Endothelial cell of umbilical vein (primary cell): ENCODE measurements at regions not wholly inside any gene's neighbourhood (a gene's known extent, or its start where the extent isn't known, plus 50 kb on each side); places are given as distances from the start of the nearest gene placed in this dataset.

ENCODE experiments used
- BruUV-seq: library from RNA; stranded (reverse); fragments of 400-500 nt; replicated peaks from 2 replicates; lab custom pipeline; 2021; lab: Mats Ljungman, UMichigan
- CTCF ChIA-PET: fragments of 300-600, 350-600 bp; sonication (Branson Sonifier 250); formaldehyde crosslinking; loops from one replicate; lab custom pipeline; 2021; ENCODE audit warnings: antibody characterized with exemption, inconsistent platforms; lab: Charles Lee
- POLR2A ChIA-PET: fragments of 300-600, 350-600 bp; sonication (Branson Sonifier 250); formaldehyde crosslinking; loops from one replicate; lab custom pipeline; 2021; ENCODE audit warnings: antibody characterized with exemption, inconsistent platforms; lab: Charles Lee
- DNase-seq: peaks from one replicate; pipeline ENCODE4 v3.0.0-alpha.2; 2011; ENCODE audit warnings: low read depth, low spot score
- FAIRE-seq: peaks from 2 replicates; lab custom pipeline; 2011; peaks lifted over from hg19 to GRCh38; lab: Jason Lieb, UNC
- H2AFZ ChIP-seq: 2 replicates; pipeline ENCODE4 v1.6.0; 2012; ENCODE audit warnings: low read depth, low read length, control low read depth, inconsistent platforms
- H3K27ac ChIP-seq: 2 replicates; pipeline ENCODE4 v1.5.1; 2011; ENCODE audit warnings: low read depth, mild to moderate bottlenecking, control low read depth, low read length, moderate library complexity; ENCODE audit not compliant: insufficient read depth
- H3K27me3 ChIP-seq, 2 experiments: 2 replicates each; pipeline versions ENCODE4 v1.6.0 to v1.6.1; 2011; ENCODE audit warnings: low read length in 2 of 2, mixed read lengths in 1 of 2; ENCODE audit not compliant: control insufficient read depth in 2 of 2, insufficient read depth in 2 of 2
- H3K36me3 ChIP-seq, 2 experiments: 2 replicates in 1 of 2; 3 replicates in 1 of 2; pipeline ENCODE4 v1.5.1; 2011; ENCODE audit warnings: low read length in 2 of 2, mild to moderate bottlenecking in 1 of 2, moderate library complexity in 1 of 2; ENCODE audit not compliant: control insufficient read depth in 2 of 2, insufficient read depth in 2 of 2; ENCODE audit errors: extremely low read depth in 1 of 2
- H3K4me1 ChIP-seq: 3 replicates; pipeline ENCODE4 v1.5.1; 2011; ENCODE audit warnings: mild to moderate bottlenecking, low read length; ENCODE audit not compliant: control insufficient read depth, insufficient read depth; ENCODE audit errors: extremely low read depth
- H3K4me2 ChIP-seq: 2 replicates; pipeline ENCODE4 v1.6.1; 2011; ENCODE audit warnings: low read length, control low read depth, mixed read lengths; ENCODE audit not compliant: insufficient read depth
- H3K4me3 ChIP-seq, 3 experiments: fragments of 200-600 bp in 1 of 3; sonication (generic), shearing (Covaris generic) in 1 of 3; replicated peaks in 1 of 3; 2 replicates each; pipeline ENCODE4 v1.5.1; 2011 to 2016; ENCODE audit warnings: control low read depth in 3 of 3, low read length in 3 of 3, mild to moderate bottlenecking in 2 of 3, inconsistent platforms in 1 of 3, low read depth in 1 of 3, moderate library complexity in 1 of 3; ENCODE audit not compliant: insufficient read depth in 1 of 3
- H3K79me2 ChIP-seq: 2 replicates; pipeline ENCODE4 v1.6.0; 2012; ENCODE audit warnings: low read length, inconsistent platforms; ENCODE audit not compliant: control insufficient read depth, insufficient read depth
- H3K9ac ChIP-seq: replicated peaks from 2 replicates; pipeline ENCODE3; 2011; ENCODE audit warnings: low read length, control low read depth; ENCODE audit not compliant: insufficient read depth; ENCODE audit errors: extremely low read depth
- H3K9me1 ChIP-seq: replicated peaks from 3 replicates; pipeline ENCODE4 v1.6.0; 2011; ENCODE audit warnings: mild to moderate bottlenecking, low read length; ENCODE audit not compliant: control insufficient read depth, insufficient read depth; ENCODE audit errors: extremely low read depth
- H3K9me3 ChIP-seq: replicated peaks from 2 replicates; pipeline ENCODE4 v1.5.1; 2012; ENCODE audit warnings: low read length, inconsistent platforms; ENCODE audit not compliant: control insufficient read depth, insufficient read depth
- H4K20me1 ChIP-seq: replicated peaks from 2 replicates; pipeline ENCODE3; 2011; ENCODE audit warnings: mild to moderate bottlenecking, low read length; ENCODE audit not compliant: control insufficient read depth, insufficient read depth; ENCODE audit errors: extremely low read depth
- CTCF ChIP-seq, 2 donors: IDR thresholded peaks; 1 replicate in 1 of 2; 2 replicates in 1 of 2; pipeline ENCODE4 v1.5.1; 2011; ENCODE audit warnings: low read length in 2 of 2, mild to moderate bottlenecking in 2 of 2, moderate library complexity in 2 of 2, control low read depth in 1 of 2, inconsistent platforms in 1 of 2, low read depth in 1 of 2; ENCODE audit not compliant: insufficient read depth in 1 of 2; ENCODE audit errors: extremely low read depth in 1 of 2
- FOS ChIP-seq: IDR thresholded peaks from 2 replicates; pipeline ENCODE4 v1.6.1; 2011; ENCODE audit warnings: mild to moderate bottlenecking, low read length, moderate library complexity, borderline replicate concordance; ENCODE audit not compliant: insufficient read depth
- GATA2 ChIP-seq: IDR thresholded peaks from 2 replicates; pipeline ENCODE4 v1.7.0; 2011; ENCODE audit warnings: low read depth, mild to moderate bottlenecking, moderate library complexity, mixed read lengths, low read length; ENCODE audit not compliant: insufficient read length, insufficient read depth
- JUN ChIP-seq: IDR thresholded peaks from 2 replicates; pipeline ENCODE4 v1.6.1; 2011; ENCODE audit warnings: borderline replicate concordance, low read depth; ENCODE audit not compliant: insufficient read length, insufficient read depth
- MAX ChIP-seq: IDR thresholded peaks from 2 replicates; pipeline ENCODE4 v1.6.1; 2011; ENCODE audit not compliant: insufficient read depth, insufficient read length
- POLR2A ChIP-seq: IDR thresholded peaks from 2 replicates; pipeline ENCODE4 v1.6.1; 2012; ENCODE audit warnings: low read depth, mild to moderate bottlenecking, control low read depth, low read length
- POLR2AphosphoS5 ChIP-seq: IDR thresholded peaks from 2 replicates; pipeline ENCODE4 v1.6.1; 2012; ENCODE audit warnings: low read depth, mild to moderate bottlenecking, control low read depth, low read length, moderate library complexity; ENCODE audit not compliant: insufficient read depth
- dilution Hi-C: fragments of 300-500 bp; cut with MboI; formaldehyde crosslinking; loops from one replicate; pipeline ENCODE4 v1.15.0; 2019; ENCODE audit warnings: low sequenced_read_pairs; ENCODE audit not compliant: extremely low pct_ligation_motif_present
- intact Hi-C: fragments of 100-400 bp; cut with micrococcal nuclease; formaldehyde crosslinking; loops from one replicate; pipeline ENCODE4 v1.10.0; 2022

- H3K9me1 ChIP-seq: no peaks in the 10 kb centered on the region
- ChIA-PET POLR2A (no interaction called here), CTCF (interaction anchor here (1.1 kb wide), 1 partner anchor 10 kb away, joined by 4 read pairs; no protein-coding TSS in a partner anchor)
- H2AFZ ChIP-seq: no peak overlapping the region
- no peak overlapping the region for H3K4me3 ChIP-seq
- H3K9me3 ChIP-seq: no peaks in the 10 kb centered on the region
- DNase-seq (no peak), FAIRE-seq (no peak)
- dilution Hi-C loops (no loop called here), intact Hi-C loops (no loop called here)
- no peaks in the 10 kb centered on the region for H3K79me2 ChIP-seq
- H3K9ac ChIP-seq: no peak overlapping the region
- H3K27ac ChIP-seq: no peak overlapping the region
- TF ChIP-seq POLR2AphosphoS5 (no peak), CTCF (IDR thresholded peaks at IDR 0.05; ENCODE audit: extremely low read depth in 1 of 2, insufficient read depth in 1 of 2, low read depth in 1 of 2, low read length in 2 of 2) (no peak), MAX (no peak), POLR2A (no peak), JUN (no peak), GATA2 (no peak), FOS (no peak)
- BruUV-seq: no TSS peak
- H3K4me1 ChIP-seq: no peaks in the 10 kb centered on the region
- H3K36me3 ChIP-seq: no peaks in the 10 kb centered on the region
- H3K4me2 ChIP-seq: no peak overlapping the region
- H4K20me1 ChIP-seq: no peaks in the 10 kb centered on the region
- H3K27me3 ChIP-seq: peaks cover 3 to 4% of the 10 kb centered on the region in 2 experiments
Observed at GRCh38 chr2:234739061-234739460, 212.8 kb upstream of the SH3BP4 start.
